ENCODE measurements at regions not wholly inside any gene's neighbourhood (a gene's known extent, or its start where the extent isn't known, plus 50 kb on each side); places are given as distances from the start of the nearest gene placed in this dataset.

DNA sequence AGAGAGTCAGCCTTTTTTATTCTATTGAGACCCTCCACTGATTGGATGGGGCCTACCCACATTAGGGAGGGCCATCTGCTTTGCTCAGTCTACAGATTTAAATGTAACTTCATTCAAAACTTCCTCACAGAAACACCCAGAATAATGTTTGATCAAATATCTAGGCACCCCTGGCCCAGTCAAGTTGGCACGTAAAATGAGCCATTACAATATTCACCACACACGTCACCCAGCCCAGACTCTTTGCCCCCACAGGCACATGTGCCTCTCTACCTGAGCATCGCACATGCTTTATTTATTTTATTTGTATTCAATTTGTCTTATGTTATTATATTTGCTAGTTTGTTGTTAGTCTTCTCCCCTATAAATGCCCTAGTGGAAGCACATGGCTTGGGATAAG lies 70.9 kb upstream of the EYA2 start:
- DNase-seq (ENCODE audit: low spot score): no peak
- TF ChIP-seq, protein P1, sequence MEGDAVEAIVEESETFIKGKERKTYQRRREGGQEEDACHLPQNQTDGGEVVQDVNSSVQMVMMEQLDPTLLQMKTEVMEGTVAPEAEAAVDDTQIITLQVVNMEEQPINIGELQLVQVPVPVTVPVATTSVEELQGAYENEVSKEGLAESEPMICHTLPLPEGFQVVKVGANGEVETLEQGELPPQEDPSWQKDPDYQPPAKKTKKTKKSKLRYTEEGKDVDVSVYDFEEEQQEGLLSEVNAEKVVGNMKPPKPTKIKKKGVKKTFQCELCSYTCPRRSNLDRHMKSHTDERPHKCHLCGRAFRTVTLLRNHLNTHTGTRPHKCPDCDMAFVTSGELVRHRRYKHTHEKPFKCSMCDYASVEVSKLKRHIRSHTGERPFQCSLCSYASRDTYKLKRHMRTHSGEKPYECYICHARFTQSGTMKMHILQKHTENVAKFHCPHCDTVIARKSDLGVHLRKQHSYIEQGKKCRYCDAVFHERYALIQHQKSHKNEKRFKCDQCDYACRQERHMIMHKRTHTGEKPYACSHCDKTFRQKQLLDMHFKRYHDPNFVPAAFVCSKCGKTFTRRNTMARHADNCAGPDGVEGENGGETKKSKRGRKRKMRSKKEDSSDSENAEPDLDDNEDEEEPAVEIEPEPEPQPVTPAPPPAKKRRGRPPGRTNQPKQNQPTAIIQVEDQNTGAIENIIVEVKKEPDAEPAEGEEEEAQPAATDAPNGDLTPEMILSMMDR (IDR thresholded peaks at IDR 0.05): no peak
- no peak for ATAC-seq (ENCODE audit: low FRiP score)

DNA sequence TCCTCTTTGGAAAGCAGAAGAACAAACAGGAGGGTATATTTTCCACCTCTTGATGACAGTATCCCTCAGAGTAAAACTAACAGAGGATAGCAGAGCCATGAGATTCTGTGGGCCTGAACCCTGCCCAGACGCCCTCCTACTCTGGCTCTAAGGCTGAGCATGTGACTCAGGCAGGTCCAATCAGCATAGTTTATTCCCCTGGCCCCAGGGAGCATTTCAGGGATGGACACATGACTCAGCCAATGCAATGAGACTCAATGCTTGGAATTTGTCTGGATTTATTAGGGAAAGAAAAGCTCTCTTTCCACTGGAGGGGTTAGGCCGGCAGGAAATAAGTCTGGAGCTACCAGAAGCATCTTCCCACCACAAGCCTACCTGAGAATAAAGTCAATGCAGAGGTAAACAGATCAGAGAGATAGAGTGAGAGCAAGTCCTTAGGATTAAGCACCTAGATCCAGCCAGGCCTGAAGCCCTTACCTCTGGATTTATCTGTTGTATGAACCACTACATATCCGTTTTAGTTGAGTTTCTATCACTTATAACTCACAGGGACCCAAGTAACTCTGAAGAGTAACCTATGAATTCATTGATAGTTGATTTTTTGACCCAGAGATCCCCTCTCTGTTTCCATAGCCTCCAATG lies 68.2 kb upstream of the EYA2 start:
- TF ChIP-seq, protein P1 (IDR thresholded peaks at IDR 0.05): no peak
- ATAC-seq (ENCODE audit: low FRiP score) (no peak), DNase-seq (ENCODE audit: low spot score) (no peak)

- no peak for ATAC-seq (ENCODE audit: low FRiP score)
- DNase-seq (ENCODE audit: low spot score): no peak
- TF ChIP-seq, protein P1 (IDR thresholded peaks at IDR 0.05): no peak
These were observed 66.8 kb upstream of the EYA2 start for GRCh38 chr20:46827718-46828458.

GRCh38 chr20:46828471-46828870 lies 66.2 kb upstream of the EYA2 start:
- TF ChIP-seq, protein P1 (IDR thresholded peaks at IDR 0.05): no peak
- ATAC-seq (ENCODE audit: low FRiP score): no peak

DNA sequence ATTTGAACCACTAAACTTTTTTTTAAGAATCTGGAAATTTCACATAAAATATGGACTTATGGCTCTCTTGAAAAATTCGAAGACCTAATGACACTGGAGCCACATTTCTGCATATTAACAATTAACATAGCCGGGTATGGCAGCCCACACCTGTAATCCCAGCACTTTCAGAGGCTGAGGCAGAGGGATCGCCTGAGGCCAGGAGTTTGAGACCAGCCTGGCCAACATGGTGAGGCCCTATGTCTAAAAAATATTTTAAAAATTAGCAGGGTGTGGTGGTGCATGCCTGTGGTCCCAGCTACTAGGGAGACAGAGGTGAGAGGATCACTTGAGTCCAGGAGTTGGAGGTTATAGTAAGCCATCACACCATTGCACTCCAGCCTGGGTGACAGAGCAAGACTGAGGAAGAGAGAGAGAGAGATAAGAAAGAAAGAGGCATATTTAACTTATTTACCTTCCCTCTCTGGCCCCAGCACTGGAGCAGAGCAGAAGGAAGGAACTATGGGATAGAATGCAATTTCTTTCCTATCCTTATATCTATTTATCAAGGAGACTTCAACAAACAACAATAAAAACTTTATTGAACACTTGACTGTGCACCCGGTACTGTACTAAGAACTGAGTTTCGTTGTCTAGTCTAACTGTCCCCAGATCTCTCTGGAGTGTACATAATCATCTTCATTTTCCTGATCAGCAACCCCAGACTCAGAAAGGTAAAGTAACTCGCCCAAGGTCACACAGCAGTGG lies 63.6 kb upstream of the EYA2 start:
- TF ChIP-seq, protein P1 (IDR thresholded peaks at IDR 0.05): no peak
- no peak for ATAC-seq (ENCODE audit: low FRiP score)
- no peak for DNase-seq (ENCODE audit: low spot score)

More at GRCh38 chr20:46828471-46828870, 66.2 kb upstream of the EYA2 start:
- no peak for DNase-seq (ENCODE audit: low spot score)

DNA sequence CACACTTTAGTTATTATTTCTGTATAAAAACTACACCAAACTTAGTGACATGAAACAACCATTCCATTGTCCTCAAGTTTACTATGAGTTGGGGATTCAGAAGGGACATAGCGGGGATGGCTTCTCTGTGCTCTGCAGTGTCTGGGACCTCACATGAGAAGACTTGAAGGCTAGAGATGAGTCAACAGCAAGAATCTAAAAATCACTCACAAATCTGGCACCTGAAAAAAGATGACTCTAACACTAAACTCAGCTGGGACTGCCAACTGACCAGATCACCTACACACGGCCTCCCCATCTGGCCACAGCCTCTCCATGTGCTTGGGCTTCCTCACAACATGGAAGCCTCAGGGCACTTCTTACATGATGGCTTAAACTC lies 63.0 kb upstream of the EYA2 start:
- ATAC-seq (ENCODE audit: low FRiP score) (no peak), DNase-seq (ENCODE audit: low spot score) (no peak)
- TF ChIP-seq, protein P1 (IDR thresholded peaks at IDR 0.05): no peak

All from omental fat pad (tissue), 3 donors.